Activated CD4-positive, alpha-beta memory T cell treated with anti-CD3 and anti-CD28 coated beads for 36 hours (primary cell): ENCODE measurements at regions not wholly inside any gene's neighbourhood (a gene's known extent, or its start where the extent isn't known, plus 50 kb on each side); places are given as distances from the start of the nearest gene placed in this dataset.

Source experiments
- CTCF ChIA-PET: fragments of 350-600 bp; sonication (Branson Sonifier 250); formaldehyde crosslinking; loops from one replicate; lab custom pipeline; 2021; ENCODE audit warnings: antibody characterized with exemption, inconsistent platforms; lab: Charles Lee
- POLR2A ChIA-PET: fragments of 350-600 bp; sonication (Branson Sonifier 250); formaldehyde crosslinking; loops from one replicate; lab custom pipeline; 2021; ENCODE audit warnings: antibody characterized with exemption; lab: Charles Lee
- DNase-seq: peaks from one replicate; pipeline ENCODE4 v3.0.0-alpha.2; 2020
- H3K27ac Mint-ChIP-seq: one replicate; pipeline ENCODE4 v1.8.0; 2021; ENCODE audit warnings: mixed read lengths
- H3K27me3 Mint-ChIP-seq: one replicate; pipeline ENCODE4 v1.8.0; 2021; ENCODE audit warnings: mixed read lengths
- H3K36me3 Mint-ChIP-seq: one replicate; pipeline ENCODE4 v1.8.0; 2021; ENCODE audit warnings: mixed read lengths
- H3K4me1 Mint-ChIP-seq: one replicate; pipeline ENCODE4 v1.8.0; 2021; ENCODE audit warnings: low read depth, mixed read lengths
- H3K4me3 Mint-ChIP-seq: one replicate; pipeline ENCODE4 v1.8.0; 2021; ENCODE audit warnings: mild to moderate bottlenecking, mixed read lengths
- H3K9me3 Mint-ChIP-seq: one replicate; pipeline ENCODE4 v1.8.0; 2021; ENCODE audit warnings: mixed read lengths
- intact Hi-C: fragments of 100-400 bp; cut with micrococcal nuclease; formaldehyde crosslinking; loops from one replicate; pipeline ENCODE4 v1.15.1; 2023

- Mint-ChIP-seq H3K4me1 (peaks cover 23% of the 10 kb centered on the region), H3K9me3 (no peaks in the 10 kb centered on the region)
- intact Hi-C loops, result no loop called here
Observed at GRCh38 chr5:54746777-54747398, 229.3 kb downstream of the SNX18 start.

GRCh38 chr5:54746346-54746745 is 228.8 kb downstream of the SNX18 start:
- intact Hi-C loops, result no loop called here
- POLR2A ChIA-PET, result no interaction called here
- CTCF ChIA-PET, result no interaction called here
- H3K27ac Mint-ChIP-seq, result no peak overlapping the region
- no peaks in the 10 kb centered on the region for H3K27me3 Mint-ChIP-seq
- no peaks in the 10 kb centered on the region for H3K9me3 Mint-ChIP-seq
- H3K4me3 Mint-ChIP-seq, result no peak overlapping the region
- H3K36me3 Mint-ChIP-seq, result peaks cover 3% of the 10 kb centered on the region
- H3K4me1 Mint-ChIP-seq, result peaks cover 23% of the 10 kb centered on the region
- DNase-seq, result no peak

More at GRCh38 chr5:54746777-54747398, 229.3 kb downstream of the SNX18 start:
- POLR2A ChIA-PET, result no interaction called here
- CTCF ChIA-PET, result no interaction called here
- H3K36me3 Mint-ChIP-seq, result peaks cover 3% of the 10 kb centered on the region
- DNase-seq, result no peak
- H3K4me3 Mint-ChIP-seq, result no peak overlapping the region
- H3K27me3 Mint-ChIP-seq, result no peaks in the 10 kb centered on the region
- no peak overlapping the region for H3K27ac Mint-ChIP-seq

GRCh38 chr5:54745599-54745998 is 228.0 kb downstream of the SNX18 start:
- no peaks in the 10 kb centered on the region for H3K9me3 Mint-ChIP-seq
- intact Hi-C loops, result loop anchor here (2.0 kb wide), 1 partner anchor 229 kb away; the partner anchor contains the start of gene SNX18
- no peak overlapping the region for H3K27ac Mint-ChIP-seq
- H3K36me3 Mint-ChIP-seq, result peaks cover 3% of the 10 kb centered on the region
- CTCF ChIA-PET, result no interaction called here
- no peak overlapping the region for H3K4me3 Mint-ChIP-seq
- H3K27me3 Mint-ChIP-seq, result no peaks in the 10 kb centered on the region
- no peak for DNase-seq
- peaks cover 23% of the 10 kb centered on the region for H3K4me1 Mint-ChIP-seq
- POLR2A ChIA-PET, result no interaction called here

- peak; percentile 75 for DNase-seq
- intact Hi-C loops, result loop anchor here (1.0 to 2.0 kb wide), 3 partner anchors 27 to 227 kb away; partner anchors contain the start of gene SNX18
- Mint-ChIP-seq H3K4me1 (peaks cover 23% of the 10 kb centered on the region), H3K9me3 (no peaks in the 10 kb centered on the region), H3K27ac (peak overlapping the region; percentile 83), H3K27me3 (no peaks in the 10 kb centered on the region), H3K4me3 (peak overlapping the region; percentile 30), H3K36me3 (peaks cover 3% of the 10 kb centered on the region)
- ChIA-PET CTCF (interaction anchor here (0.9 to 1.7 kb wide), 5 partner anchors 22 to 228 kb away, joined by 3 to 5 read pairs (median 3); partner anchors contain the start of gene SNX18), POLR2A (interaction anchor here (0.9 to 1.1 kb wide), 2 partner anchors 49 to 227 kb away, joined by 3 read pairs; partner anchors contain the start of gene SNX18)
Observed at GRCh38 chr5:54743997-54744788, 226.6 kb downstream of the SNX18 start.

GRCh38 chr5:54743581-54743980 is 226.0 kb downstream of the SNX18 start:
- CTCF ChIA-PET, result interaction anchor here (1.6 to 1.7 kb wide), 2 partner anchors 21 to 227 kb away, joined by 4 to 5 read pairs; no protein-coding TSS in a partner anchor
- Mint-ChIP-seq H3K4me3 (no peak overlapping the region), H3K27me3 (no peaks in the 10 kb centered on the region), H3K9me3 (no peaks in the 10 kb centered on the region), H3K27ac (no peak overlapping the region), H3K4me1 (peaks cover 24% of the 10 kb centered on the region), H3K36me3 (peaks cover 3% of the 10 kb centered on the region)
- intact Hi-C loops, result no loop called here
- DNase-seq, result no peak
- POLR2A ChIA-PET, result interaction anchor here (1.1 kb wide), 1 partner anchor 21 kb away, joined by 3 read pairs; no protein-coding TSS in a partner anchor

- H3K4me3 Mint-ChIP-seq, result no peak overlapping the region
- no peak for DNase-seq
- no peak overlapping the region for H3K27ac Mint-ChIP-seq
- intact Hi-C loops, result no loop called here
- peaks cover 3% of the 10 kb centered on the region for H3K36me3 Mint-ChIP-seq
- peaks cover 27% of the 10 kb centered on the region for H3K4me1 Mint-ChIP-seq
- no peaks in the 10 kb centered on the region for H3K27me3 Mint-ChIP-seq
- CTCF ChIA-PET, result interaction anchor here (1.2 kb wide), 1 partner anchor 225 kb away, joined by 5 read pairs; the partner anchor contains the start of gene SNX18
- POLR2A ChIA-PET, result interaction anchor here (1.1 kb wide), 1 partner anchor 20 kb away, joined by 3 read pairs; no protein-coding TSS in a partner anchor
- no peaks in the 10 kb centered on the region for H3K9me3 Mint-ChIP-seq
Observed at GRCh38 chr5:54742417-54742891, 224.9 kb downstream of the SNX18 start.

- no peak overlapping the region for H3K4me3 Mint-ChIP-seq
- H3K4me1 Mint-ChIP-seq, result peaks cover 27% of the 10 kb centered on the region
- no peaks in the 10 kb centered on the region for H3K9me3 Mint-ChIP-seq
- H3K27me3 Mint-ChIP-seq, result no peaks in the 10 kb centered on the region
- DNase-seq, result no peak
- POLR2A ChIA-PET, result no interaction called here
- intact Hi-C loops, result no loop called here
- no peak overlapping the region for H3K27ac Mint-ChIP-seq
- CTCF ChIA-PET, result interaction anchor here (1.2 kb wide), 1 partner anchor 224 kb away, joined by 5 read pairs; the partner anchor contains the start of gene SNX18
- H3K36me3 Mint-ChIP-seq, result peaks cover 3% of the 10 kb centered on the region
Observed at GRCh38 chr5:54741711-54742110, 224.2 kb downstream of the SNX18 start.

GRCh38 chr5:54740141-54740540 is 222.6 kb downstream of the SNX18 start:
- H3K27ac Mint-ChIP-seq, result no peak overlapping the region
- CTCF ChIA-PET, result interaction anchor here (0.9 to 1.0 kb wide), 2 partner anchors 12 to 223 kb away, joined by 3 read pairs; no protein-coding TSS in a partner anchor
- no peaks in the 10 kb centered on the region for H3K9me3 Mint-ChIP-seq
- H3K36me3 Mint-ChIP-seq, result peaks cover 3% of the 10 kb centered on the region
- POLR2A ChIA-PET, result no interaction called here
- no peaks in the 10 kb centered on the region for H3K27me3 Mint-ChIP-seq
- H3K4me1 Mint-ChIP-seq, result peaks cover 21% of the 10 kb centered on the region
- no peak for DNase-seq
- no peak overlapping the region for H3K4me3 Mint-ChIP-seq
- intact Hi-C loops, result no loop called here

- no peak overlapping the region for H3K27ac Mint-ChIP-seq
- H3K4me1 Mint-ChIP-seq, result peaks cover 16% of the 10 kb centered on the region
- peaks cover 2% of the 10 kb centered on the region for H3K27me3 Mint-ChIP-seq
- ChIA-PET POLR2A (no interaction called here), CTCF (interaction anchor here (0.9 to 1.0 kb wide), 2 partner anchors 11 to 222 kb away, joined by 3 read pairs; no protein-coding TSS in a partner anchor)
- intact Hi-C loops, result no loop called here
- H3K36me3 Mint-ChIP-seq, result peaks cover under 1% of the 10 kb centered on the region
- DNase-seq, result no peak
- H3K9me3 Mint-ChIP-seq, result no peaks in the 10 kb centered on the region
- no peak overlapping the region for H3K4me3 Mint-ChIP-seq
Observed at GRCh38 chr5:54739371-54739770, 221.8 kb downstream of the SNX18 start.

GRCh38 chr5:54738973-54739367 is 221.4 kb downstream of the SNX18 start:
- H3K27ac Mint-ChIP-seq, result no peak overlapping the region
- no peaks in the 10 kb centered on the region for H3K36me3 Mint-ChIP-seq
- peaks cover 12% of the 10 kb centered on the region for H3K4me1 Mint-ChIP-seq
- ChIA-PET CTCF (interaction anchor here (1.0 kb wide), 1 partner anchor 395 kb away, joined by 3 read pairs; no protein-coding TSS in a partner anchor), POLR2A (no interaction called here)
- H3K9me3 Mint-ChIP-seq, result no peaks in the 10 kb centered on the region
- intact Hi-C loops, result no loop called here
- DNase-seq, result no peak
- peaks cover 2% of the 10 kb centered on the region for H3K27me3 Mint-ChIP-seq
- no peak overlapping the region for H3K4me3 Mint-ChIP-seq

GRCh38 chr5:54738118-54738972 is 220.8 kb downstream of the SNX18 start:
- CTCF ChIA-PET, result interaction anchor here (1.0 kb wide), 1 partner anchor 395 kb away, joined by 3 read pairs; no protein-coding TSS in a partner anchor
- DNase-seq, result no peak
- Mint-ChIP-seq H3K9me3 (no peaks in the 10 kb centered on the region), H3K4me3 (no peak overlapping the region), H3K27ac (no peak overlapping the region), H3K4me1 (peaks cover 6% of the 10 kb centered on the region), H3K36me3 (no peaks in the 10 kb centered on the region), H3K27me3 (peaks cover 2% of the 10 kb centered on the region)
- POLR2A ChIA-PET, result no interaction called here
- intact Hi-C loops, result no loop called here
